Mucosa of gallbladder (tissue), 1 donor: ENCODE measurements at regions not wholly inside any gene's neighbourhood (a gene's known extent, or its start where the extent isn't known, plus 50 kb on each side); places are given as distances from the start of the nearest gene placed in this dataset.

Source experiments
- DNase-seq: peaks from one replicate; pipeline ENCODE4 v3.0.0-alpha.2; 2020; ENCODE audit warnings: low spot score
- donor health status: DM: no; HTN: no; CAD: no.

DNA sequence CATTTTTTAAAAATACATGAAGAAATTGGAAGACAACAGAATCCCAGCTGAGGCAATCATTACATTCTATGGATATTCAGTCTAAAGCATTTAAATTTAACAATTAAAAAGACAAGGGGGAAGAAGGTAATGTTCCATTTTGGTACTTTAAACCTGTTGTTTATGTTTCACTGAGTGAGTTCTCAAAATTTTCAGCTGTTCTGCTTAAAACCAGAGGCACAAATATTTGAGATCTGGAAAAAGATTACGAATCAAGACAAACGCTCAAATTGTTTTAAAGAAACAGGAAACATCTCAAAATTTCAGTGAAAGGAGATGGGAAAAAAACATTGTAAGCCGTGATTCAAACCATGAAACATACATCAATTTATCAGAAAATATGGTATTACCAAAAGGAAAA, 656.2 kb upstream of the CHAC2 start:
- DNase-seq: no peak

DNA sequence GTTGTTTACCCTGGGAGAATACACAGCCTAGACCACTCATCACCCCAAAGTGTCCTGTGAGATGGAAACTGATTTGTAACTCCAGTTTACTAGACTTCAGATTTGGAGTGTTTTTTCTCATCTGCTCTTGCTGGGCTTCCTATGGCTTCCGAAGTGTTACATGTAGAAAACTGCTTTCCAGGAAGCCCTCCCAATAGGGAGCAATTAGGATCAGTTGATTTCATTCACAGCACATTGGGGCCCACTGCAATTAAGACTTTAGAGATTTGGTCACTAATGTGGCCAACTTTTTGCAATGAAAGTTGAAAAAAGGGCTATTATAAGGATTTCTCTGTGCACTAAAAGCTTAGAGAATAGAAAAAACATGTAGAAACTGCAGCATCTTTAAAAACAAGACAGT, 656.6 kb upstream of the CHAC2 start:
- DNase-seq: no peak

DNA sequence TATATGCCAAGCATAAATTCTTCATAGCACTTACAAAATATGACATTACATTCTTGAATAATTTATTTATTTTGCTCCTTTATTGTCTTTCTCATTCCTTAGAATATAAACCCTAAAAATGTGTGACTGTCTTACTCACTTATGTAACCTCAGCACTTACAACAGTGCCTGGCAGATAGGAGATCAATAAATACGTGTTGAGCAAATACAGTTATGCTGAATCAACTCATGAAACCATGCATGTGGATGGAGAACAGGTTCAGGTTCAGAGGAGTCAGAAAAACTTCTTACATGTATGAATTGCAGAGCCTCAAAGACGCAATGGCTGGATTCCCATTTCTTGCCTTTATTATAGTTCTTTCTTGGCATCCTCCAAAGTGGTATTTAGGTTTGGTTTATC, 659.4 kb upstream of the CHAC2 start:
- DNase-seq: no peak

DNA sequence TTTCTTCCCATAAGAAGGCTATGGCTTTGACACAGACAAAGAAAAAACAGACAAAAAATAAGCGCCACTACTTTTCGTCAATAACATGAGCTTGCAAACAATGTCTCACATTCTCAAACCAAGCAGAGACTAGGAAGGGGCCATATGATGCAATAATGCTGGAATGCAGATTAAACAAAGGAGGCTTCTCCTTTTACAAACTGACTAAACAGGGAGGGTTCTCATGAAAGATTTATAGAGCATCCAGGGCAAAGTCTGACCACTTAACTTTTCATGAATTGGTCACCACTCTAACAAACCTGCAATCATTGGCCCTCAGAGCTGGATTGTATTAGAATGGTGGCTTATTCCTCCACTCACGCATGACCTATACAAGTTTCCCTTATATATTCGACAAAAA, 663.3 kb upstream of the CHAC2 start:
- peak; percentile 16 for DNase-seq

DNA sequence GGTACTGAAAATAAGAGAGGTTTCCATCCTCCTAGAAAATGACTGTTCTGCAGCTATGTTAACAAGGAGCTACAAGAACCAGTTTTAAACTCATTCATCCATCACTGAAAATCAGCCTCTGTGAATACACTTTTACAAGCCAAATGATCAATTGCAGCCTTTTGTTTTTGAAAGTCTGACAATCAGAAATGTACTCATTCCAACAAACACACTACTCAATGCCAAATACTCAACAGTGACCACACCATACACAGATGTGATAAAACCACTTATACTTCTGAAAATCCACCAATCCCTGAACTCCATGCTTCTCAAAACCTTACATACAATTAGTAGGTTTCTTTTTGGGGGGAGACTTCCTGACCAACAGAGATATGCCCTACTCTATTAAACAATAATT, 663.9 kb upstream of the CHAC2 start:
- DNase-seq: no peak

DNA sequence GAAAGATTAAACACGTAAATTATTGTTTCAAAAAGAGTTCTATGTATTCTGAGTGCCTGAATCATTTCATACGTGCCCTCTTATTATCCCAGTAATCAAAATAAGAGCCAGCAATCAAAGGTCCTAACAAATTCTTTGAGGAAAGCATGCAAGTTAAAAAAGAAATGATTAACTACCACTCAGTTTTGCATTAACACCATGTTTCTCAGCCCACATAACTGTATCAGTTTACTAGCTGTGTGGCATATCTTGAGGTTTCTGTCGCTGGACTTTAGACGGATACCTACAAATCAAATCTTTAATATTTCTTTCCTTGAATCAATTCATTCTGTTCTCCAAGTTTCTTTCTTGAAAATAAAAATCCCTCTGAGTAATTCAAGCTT, 668.9 kb upstream of the CHAC2 start:
- no peak for DNase-seq

DNA sequence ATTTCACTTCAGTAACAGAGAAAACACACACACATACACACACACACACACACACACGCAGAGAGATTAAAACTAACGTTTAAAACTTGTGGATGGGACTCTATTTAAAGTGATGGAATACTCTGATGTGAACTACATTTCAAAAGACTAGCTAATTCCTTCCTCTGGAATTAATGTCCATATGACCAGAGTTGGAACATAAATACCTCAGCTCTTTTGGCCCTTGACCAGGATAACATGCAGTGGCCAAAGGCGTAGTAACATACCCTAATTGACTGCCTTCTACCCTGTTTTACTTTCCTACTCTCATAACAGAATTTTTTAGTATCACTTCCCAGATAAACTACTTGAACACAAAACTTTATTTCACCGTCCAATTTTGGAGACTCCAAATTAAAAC, 671.3 kb upstream of the CHAC2 start:
- no peak for DNase-seq

DNA sequence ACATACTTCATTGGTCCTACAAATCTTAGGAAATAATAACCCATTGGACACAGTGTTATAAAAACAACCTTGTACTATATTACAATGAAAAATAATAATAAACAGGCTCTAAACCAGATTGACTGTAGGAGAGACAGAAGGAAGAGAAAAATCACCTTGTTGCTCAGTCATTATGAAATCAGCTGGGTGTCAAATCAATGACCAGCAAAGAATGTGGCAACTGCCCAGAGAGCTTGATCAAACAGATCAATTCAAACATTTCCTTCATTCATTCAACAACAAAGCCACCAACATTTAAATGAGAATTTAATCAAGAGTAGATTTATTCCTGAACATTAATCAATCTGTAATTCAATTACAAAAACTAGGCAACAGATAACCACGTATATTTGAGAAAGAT, 671.9 kb upstream of the CHAC2 start:
- peak; percentile 60 for DNase-seq

DNA sequence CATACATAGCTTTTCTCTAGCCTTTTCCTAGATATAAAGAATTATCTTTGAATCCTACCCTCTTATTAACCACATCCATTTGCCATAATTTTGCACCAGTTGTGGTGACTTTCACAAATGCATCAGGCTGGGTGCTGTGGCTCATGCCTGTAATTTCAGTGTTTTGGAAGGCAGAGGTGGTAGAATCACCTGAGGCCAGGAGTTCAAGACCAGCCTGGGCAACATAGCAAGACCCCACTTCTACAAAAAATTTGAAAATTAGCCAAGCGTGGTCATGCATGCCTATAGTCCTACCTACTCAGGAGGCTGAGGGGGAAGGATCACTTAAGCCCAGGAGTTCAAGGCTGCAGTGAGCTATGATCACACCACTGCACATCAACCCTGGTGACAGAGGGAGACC, 672.4 kb upstream of the CHAC2 start:
- DNase-seq: no peak

DNA sequence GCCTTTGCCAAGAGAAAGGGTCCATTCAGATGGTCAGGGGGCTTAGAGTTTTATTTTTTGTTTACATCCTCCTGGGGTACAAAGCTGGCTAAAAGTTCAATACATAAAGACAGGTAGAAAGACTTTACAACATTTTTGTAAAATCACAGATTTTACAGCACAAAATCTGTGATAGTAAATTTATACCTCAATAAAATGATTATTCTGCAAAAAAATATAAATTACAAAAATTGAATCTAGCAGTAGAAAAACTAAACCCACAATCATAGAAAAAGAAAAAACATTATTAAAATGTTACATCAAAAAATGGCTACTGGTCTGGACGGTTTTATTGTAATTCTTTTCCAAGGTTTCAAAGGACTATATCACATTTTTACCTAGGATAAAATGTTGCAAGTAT, 674.2 kb upstream of the CHAC2 start:
- DNase-seq: no peak

DNA sequence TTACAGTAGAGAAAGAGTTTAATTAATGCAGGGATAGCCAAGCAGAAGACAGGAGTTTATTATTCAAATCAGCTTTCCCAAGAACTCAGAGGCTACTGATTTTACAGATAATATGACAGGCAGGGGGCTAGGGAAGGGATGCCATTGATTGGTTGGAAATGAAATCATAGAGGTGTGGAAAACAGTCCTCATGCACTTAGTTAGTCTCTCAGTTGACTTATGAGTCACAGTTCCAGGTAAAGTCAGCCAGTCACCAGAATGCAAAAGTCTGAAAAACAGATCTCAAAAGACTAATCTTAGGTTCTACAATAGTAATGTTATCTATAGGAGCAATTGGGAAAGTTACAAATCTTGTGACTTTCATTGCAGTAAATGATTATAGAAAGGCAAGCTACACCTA, 676.4 kb upstream of the CHAC2 start:
- DNase-seq: no peak

DNA sequence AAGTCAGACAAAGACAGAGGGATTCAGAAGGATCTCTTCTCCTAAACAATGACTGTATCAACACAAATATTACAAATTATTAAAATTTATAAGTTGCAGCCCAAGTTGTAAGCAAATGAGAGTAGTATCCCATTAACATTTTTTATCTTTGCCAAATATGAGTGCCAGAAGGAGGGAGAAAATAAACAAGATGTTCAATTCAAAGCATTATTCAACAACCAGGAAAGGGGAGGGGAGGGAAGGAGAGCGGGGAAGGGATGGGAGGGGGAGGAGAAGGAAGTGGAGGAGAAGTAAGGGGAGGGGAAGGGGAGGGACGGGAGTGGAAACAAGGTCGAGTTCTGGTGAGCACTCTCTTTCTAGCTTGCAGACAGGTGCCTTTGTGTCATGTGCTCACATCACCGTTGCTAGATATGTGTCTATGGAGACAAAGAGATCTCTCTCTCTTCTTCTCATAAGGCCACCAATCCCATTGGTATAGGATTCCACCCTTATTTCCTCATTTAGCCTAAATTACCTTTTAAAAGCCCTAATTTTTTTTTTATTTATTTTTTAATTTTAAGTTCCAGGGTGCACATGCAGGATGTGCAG, 679.6 kb upstream of the CHAC2 start:
- DNase-seq: peak; percentile 23

DNA sequence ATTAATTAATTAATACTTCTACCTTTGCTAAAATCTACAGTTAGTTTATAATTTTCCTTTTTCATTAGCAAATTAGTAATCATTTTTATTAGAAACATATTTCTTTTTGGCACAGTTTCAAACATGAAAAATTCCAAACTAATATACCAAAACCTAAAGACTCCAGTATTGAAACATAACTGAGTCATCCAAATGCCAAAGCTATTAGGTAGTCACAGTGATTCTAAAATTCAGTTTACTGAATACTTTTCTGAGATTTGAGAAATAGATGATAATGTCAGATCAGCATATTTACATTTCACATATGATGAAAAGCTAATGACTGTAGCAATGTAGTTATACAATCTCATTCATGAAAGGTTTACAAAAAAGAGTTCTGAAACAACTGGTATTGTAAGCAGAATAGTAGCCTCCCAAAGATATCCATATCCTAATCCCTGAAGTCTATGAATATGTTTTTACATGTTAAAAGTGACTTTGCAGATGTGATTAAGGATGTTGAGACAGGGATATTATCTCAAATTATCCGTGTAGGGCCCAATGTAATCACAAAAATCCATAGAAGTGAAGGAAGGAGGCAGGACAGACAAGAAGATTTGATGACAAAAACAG, 680.2 kb upstream of the CHAC2 start:
- DNase-seq: no peak

DNA sequence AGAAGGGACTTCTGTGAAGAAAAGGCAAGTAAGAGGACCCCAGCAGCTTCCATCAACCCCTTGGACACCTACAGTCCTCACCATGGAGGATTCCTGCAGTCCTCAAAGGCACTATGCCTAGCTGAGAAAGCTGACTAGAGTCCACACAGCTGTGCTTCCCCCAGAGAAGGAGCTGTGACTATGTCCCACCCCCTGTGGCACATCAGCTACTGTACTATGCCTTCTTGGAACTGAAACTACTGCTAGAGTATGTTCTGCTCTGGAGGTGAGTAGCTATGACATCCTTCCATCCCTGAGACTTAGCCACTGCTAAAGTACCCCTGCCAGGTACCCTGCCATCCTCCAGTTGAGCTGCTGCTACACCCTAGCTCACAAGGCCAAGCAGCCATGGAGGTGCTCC, 690.2 kb upstream of the CHAC2 start:
- no peak for DNase-seq

DNA sequence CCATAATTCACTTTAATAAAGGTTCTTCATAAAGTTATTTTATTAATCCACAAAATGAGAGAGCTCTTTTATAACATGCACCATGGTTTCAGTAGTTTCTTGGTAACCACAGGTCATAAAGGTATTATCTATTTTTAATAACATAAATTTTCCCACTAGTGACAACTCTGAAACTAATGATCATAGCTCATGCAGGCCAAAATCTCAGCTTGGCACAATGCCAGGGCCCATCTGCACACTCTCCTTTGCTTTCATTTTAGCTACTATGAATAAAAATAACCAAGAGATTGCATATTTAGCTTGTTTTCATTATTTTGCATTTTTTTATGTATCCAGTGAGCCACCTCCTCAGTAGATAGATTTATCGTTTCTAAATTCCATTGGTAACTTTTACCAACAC, 691.8 kb upstream of the CHAC2 start:
- DNase-seq: no peak

DNA sequence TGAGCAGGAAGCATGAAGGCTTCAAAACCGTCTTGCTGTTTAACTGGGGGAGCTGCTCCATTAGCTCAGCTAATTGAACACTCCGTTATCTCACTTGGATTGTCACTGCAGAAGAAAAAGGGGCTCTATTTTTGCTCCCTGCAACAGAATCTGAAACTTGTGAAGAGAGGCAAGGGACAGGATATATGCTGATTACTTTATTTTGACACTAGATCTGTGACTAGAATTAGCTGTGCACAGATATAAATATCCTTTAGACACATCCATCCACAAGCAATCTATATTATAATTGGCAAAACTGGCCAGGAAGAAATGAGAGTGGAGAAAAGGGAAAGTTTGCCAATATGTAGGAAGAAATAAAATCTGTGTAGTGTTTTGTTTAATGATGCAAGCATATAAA, 700.1 kb upstream of the CHAC2 start:
- no peak for DNase-seq

DNA sequence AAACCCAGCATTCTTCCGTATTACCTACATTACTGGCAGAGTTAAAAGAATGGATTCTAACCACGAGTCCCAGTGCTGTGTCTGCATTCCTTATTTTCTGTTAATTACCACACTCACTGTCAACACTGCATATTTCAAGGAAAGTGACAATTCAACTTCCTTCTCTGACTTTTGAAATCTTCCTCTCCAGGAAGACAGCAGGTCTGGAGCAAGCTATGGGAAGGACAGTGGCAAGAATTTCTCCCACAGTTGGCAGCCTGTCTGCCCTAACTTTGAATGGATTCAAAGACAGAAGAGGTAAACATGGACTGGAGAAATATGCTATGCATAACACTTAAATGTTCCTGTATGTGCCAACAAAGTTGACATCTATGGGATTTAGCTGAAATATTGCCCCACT, 700.5 kb upstream of the CHAC2 start:
- no peak for DNase-seq

DNA sequence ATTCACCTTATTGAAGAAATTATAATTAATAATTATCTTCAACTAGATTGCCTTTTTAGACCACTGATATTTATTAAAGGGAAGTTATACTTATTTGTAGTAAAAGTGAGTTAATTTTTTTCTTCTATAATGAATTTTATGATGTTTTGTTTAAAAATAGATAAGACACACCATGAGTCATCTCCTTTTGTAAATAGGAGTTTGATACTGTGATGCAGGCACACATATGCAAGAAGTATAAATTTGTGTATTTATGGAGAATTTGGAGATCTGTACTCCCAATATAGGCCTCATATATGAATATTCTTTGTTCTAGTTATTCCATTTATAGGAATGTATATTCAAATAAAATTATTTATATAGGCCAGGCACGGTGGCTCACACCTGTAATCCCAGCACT, 703.5 kb upstream of the CHAC2 start:
- no peak for DNase-seq

DNA sequence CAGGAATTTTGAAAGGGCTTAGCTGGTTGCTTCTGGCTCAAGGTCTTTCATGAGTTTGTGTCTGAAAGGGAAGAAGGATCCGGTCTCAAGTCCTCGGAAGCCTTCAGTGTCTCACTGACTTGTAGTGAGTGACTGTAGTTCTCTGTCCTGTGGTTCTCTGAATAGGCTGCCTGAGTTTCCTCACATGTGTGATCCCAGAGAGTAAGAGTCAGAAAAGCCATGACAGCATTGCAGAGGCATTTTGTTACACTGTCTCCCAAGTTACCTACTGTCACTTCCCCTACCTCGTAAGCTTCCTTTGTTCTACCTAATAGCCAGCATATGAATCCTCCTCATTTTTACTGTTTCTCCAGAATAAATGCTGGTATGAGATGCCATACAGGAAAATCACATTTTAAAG, 709.1 kb upstream of the CHAC2 start:
- no peak for DNase-seq

DNA sequence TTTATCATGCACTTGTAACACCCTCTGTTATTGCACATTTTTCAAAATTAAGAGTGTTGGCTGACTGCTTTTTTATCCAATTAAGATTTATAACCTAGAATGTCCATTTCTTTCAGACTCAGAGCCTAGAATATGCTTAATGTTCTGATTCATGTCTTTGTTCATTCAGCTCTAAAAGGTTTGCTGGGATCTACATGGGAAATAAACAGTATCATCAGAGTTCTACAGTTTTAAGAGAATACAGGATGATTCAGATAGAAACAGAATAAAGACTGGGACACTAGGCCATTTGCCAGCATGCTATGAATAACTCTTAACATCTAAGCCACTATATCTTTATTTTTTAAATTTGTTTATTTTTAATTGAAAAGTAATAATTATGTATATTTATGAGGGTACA, 713.7 kb upstream of the CHAC2 start:
- no peak for DNase-seq

DNA sequence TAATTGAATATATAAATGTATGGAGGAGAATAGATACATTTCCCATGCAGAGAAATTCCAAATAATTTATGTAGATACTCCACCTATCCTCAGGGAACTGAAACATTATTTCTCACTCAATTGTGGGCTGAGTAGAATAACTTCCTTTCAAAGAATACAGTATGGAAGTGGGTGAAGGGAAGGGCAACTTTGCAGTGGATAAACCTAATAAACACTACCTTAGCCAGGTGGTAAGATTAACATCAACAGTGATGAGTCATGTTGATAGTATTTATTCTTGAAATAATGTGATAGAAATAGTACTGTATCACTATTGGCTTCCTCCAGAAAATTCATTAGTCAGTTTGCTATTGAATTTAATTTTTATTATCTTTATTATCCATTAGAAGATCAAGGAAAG, 716.4 kb upstream of the CHAC2 start:
- no peak for DNase-seq

DNA sequence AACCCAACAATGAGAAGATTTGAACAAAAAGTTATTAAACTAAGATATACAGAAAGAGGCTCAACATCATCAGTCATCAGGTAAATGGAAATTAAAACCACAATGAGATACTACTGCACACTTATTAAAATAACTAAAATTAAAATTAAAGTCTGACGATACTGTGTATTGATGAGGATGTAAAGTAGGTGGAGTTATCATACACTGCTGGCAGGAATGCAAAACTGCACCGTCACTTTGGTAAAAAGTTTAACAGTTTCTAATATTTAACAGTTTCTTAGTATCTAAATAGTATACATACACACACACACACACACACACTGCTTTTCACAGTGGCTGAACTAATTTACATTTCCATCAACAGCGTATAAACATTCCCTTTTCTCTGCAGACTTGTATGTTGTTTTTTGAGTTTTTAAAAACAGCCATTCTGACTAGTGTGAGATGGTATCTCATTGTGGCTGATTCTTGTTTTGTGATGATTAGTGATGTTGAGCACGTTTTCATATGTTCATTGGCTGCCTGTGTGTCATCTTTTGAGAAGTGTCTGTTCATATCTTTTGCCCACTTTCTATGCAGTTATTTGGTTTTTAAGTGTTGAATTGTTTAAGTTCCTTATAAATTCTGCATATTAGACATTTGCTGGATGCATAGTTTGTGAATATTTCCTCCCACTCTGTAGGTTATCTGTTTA, 726.9 kb upstream of the CHAC2 start:
- no peak for DNase-seq

DNA sequence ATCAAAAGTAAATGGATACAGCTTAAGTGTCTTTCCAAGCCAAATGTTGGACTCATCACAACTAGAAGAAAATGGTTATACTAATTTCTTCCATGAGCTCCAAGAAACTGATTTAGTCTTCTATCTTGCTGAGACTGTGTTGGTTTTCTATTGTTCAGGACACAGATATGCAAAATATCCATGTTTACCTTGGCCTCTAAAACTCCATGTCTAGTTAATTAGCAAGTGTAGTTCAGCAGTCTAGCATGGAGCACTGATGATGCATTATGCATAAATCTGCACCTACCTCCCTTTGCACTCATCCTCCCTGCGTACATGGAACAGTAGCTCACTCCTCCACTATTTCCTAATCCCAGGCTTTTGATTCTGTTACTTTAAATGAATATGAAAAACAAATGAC, 731.4 kb upstream of the CHAC2 start:
- no peak for DNase-seq

DNA sequence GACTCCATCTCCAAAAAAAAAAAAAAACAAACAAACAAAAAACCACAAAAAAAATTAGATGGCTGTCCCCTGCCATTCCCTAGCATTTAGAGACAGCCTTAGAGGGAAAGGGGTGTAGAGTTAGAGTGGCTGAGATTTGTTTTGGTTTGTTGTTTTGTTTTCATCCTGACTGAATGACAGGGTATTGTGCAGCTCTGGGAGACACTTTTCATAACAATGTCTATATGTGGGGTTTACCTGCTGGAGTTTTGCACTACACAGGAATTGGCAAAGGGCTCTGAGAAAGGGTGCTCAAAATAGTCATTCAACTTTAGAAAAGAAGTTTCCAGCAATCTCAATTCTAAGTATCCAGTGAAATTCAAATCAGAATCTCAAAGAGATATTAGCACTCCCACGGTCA, 732.5 kb upstream of the CHAC2 start:
- no peak for DNase-seq
